NOMO-1 (cell line): ENCODE measurements at regions not wholly inside any gene's neighbourhood (a gene's known extent, or its start where the extent isn't known, plus 50 kb on each side); places are given as distances from the start of the nearest gene placed in this dataset.

ENCODE experiments used
- DNase-seq, 2 experiments: peaks; one replicate each; lab custom pipeline; 2025; ENCODE audit not compliant: unreplicated experiment in 2 of 2; lab: John Stamatoyannopoulos, UW

GRCh38 chr1:110766336-110766647, 91.6 kb upstream of the KCNA3 start:
- DNase-seq, result no peak

GRCh38 chr1:110765640-110766335, 91.0 kb upstream of the KCNA3 start:
- DNase-seq, result peak; percentile 60 to 87

GRCh38 chr1:110763149-110763548, 88.4 kb upstream of the KCNA3 start:
- DNase-seq, result no peak

- DNase-seq, result no peak
Observed at GRCh38 chr1:110760321-110760720, 85.6 kb upstream of the KCNA3 start.

GRCh38 chr1:110756506-110756905, 81.8 kb upstream of the KCNA3 start:
- DNase-seq, result no peak

- no peak for DNase-seq
Observed at GRCh38 chr1:110752941-110753725, 78.4 kb upstream of the KCNA3 start.

GRCh38 chr1:110750562-110750961, 75.8 kb upstream of the KCNA3 start:
- DNase-seq, result no peak

GRCh38 chr1:110749960-110750359, 75.2 kb upstream of the KCNA3 start:
- DNase-seq, result no peak

- peak; percentile 50 to 71 for DNase-seq
Observed at GRCh38 chr1:110746644-110747259, 72.0 kb upstream of the KCNA3 start.

- DNase-seq, result no peak
Observed at GRCh38 chr1:110743397-110743796, 68.7 kb upstream of the KCNA3 start.

- no peak for DNase-seq
Observed at GRCh38 chr1:110736900-110737605, 62.3 kb upstream of the KCNA3 start.

- no peak for DNase-seq
Observed at GRCh38 chr1:110734133-110734680, 59.5 kb upstream of the KCNA3 start.

- no peak for DNase-seq
Observed at GRCh38 chr1:110731529-110731928, 56.8 kb upstream of the KCNA3 start.

GRCh38 chr1:110728388-110729001, 53.8 kb upstream of the KCNA3 start:
- no peak for DNase-seq

- DNase-seq, result no peak
Observed at GRCh38 chr1:110727246-110727645, 52.5 kb upstream of the KCNA3 start.

GRCh38 chr1:110726755-110727154, 52.0 kb upstream of the KCNA3 start:
- DNase-seq, result peak; percentile 3 to 35
